ENCODE measurements at regions not wholly inside any gene's neighbourhood (a gene's known extent, or its start where the extent isn't known, plus 50 kb on each side); places are given as distances from the start of the nearest gene placed in this dataset.

DNA sequence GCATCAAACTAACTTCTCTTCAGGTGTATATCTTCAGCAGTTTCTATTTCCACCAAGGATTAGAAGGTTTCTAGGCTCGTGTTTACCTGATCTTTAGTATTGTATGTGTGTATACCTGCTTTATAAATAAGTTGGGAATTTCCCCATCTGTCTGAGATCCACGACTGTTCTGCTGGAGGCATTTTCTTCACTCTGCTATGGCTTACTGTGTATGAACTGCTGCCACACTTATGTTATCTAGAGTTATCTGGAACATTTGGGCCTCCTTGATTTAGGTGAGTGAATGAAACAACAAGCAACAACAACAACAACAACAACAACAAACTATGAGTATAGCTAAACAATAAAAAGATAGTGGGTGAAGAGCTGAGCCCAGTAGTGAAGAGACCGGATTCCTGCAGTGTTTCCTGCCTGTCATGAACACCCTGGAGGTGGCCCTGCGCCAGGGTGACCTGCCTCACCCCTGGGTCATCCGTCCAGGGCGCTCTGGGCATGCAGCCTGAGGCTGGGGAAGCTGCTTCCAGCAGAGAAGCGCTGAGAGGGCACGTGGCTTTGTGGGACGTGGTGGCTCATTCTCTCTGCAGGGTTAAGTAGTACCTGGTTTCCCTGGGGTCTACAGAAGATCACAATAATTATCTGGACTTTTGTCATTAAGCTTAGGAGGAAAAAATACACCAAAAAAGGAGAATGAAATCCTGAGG lies 56.1 kb upstream of the GATA6 start:
- Histone ChIP-seq H3K4me1 (ENCODE audit: low read depth, poor library complexity, severe bottlenecking) (no peaks in the 10 kb centered on the region), H3K79me2 (ENCODE audit: insufficient read depth, low read depth) (no peaks in the 10 kb centered on the region), H3K4me2 (no peak overlapping the region), H3K27me3 (ENCODE audit: insufficient read depth, low read depth) (no peaks in the 10 kb centered on the region), H3K27ac (no peak overlapping the region), H3K4me3 (IDR thresholded peaks at IDR 0.05; ENCODE audit: insufficient read depth, low read depth, low read length) (no peak overlapping the region), H3K36me3 (ENCODE audit: insufficient read depth) (no peaks in the 10 kb centered on the region), H3K9ac (no peak overlapping the region), H4K20me1 (ENCODE audit: insufficient read depth) (no peaks in the 10 kb centered on the region), H2AFZ (ENCODE audit: low read depth) (no peak overlapping the region)
- TF ChIP-seq, protein P1, sequence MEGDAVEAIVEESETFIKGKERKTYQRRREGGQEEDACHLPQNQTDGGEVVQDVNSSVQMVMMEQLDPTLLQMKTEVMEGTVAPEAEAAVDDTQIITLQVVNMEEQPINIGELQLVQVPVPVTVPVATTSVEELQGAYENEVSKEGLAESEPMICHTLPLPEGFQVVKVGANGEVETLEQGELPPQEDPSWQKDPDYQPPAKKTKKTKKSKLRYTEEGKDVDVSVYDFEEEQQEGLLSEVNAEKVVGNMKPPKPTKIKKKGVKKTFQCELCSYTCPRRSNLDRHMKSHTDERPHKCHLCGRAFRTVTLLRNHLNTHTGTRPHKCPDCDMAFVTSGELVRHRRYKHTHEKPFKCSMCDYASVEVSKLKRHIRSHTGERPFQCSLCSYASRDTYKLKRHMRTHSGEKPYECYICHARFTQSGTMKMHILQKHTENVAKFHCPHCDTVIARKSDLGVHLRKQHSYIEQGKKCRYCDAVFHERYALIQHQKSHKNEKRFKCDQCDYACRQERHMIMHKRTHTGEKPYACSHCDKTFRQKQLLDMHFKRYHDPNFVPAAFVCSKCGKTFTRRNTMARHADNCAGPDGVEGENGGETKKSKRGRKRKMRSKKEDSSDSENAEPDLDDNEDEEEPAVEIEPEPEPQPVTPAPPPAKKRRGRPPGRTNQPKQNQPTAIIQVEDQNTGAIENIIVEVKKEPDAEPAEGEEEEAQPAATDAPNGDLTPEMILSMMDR (conservative IDR thresholded peaks at IDR 0.05; ENCODE audit: low read depth, low read length) = no peak

DNA sequence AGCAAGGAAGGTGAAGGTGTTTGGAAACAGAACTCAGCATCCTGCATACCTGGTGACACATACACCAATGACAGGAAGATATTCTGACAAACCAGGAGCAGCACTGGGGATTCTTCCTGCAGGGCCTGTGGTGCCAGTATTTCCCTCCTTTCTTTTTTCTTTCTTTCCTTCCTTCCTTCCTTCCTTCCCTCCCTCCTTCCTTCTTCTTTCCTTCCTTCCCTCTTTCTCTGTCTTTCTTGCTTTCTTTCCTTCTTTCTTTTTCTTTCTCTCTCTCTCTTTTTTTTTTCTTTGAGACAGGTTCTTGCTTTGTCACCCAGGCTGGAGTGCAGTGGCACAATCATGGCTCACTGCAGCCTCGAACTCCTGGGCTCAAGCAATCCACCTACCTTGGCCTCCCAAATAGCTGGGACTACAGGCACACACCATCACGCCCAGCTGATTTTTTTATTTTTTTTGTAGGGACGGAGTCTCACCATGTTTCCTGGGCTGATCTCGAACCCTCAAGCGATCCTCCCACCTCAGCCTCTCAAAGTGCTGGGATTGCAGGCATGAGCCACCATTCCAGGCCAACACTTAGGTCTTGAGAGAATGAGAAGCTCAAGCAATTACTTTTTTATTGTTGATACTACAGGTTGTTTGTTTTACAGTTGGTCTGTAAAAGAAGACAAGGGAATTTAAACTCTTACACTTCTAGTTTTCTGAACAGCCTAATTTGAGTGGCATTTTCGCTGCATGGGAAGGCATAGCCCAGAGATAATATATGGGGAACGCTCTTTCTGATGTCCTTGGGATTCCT lies 54.7 kb upstream of the GATA6 start:
- Histone ChIP-seq H3K4me2 (no peak overlapping the region), H3K27ac (no peak overlapping the region), H3K4me1 (ENCODE audit: low read depth, poor library complexity, severe bottlenecking) (no peaks in the 10 kb centered on the region), H3K4me3 (IDR thresholded peaks at IDR 0.05; ENCODE audit: insufficient read depth, low read depth, low read length) (no peak overlapping the region), H3K27me3 (ENCODE audit: insufficient read depth, low read depth) (no peaks in the 10 kb centered on the region), H2AFZ (ENCODE audit: low read depth) (no peak overlapping the region), H3K36me3 (ENCODE audit: insufficient read depth) (no peaks in the 10 kb centered on the region), H4K20me1 (ENCODE audit: insufficient read depth) (no peaks in the 10 kb centered on the region), H3K79me2 (ENCODE audit: insufficient read depth, low read depth) (no peaks in the 10 kb centered on the region), H3K9ac (no peak overlapping the region)
- TF ChIP-seq, protein P1 (conservative IDR thresholded peaks at IDR 0.05; ENCODE audit: low read depth, low read length) = no peak

DNA sequence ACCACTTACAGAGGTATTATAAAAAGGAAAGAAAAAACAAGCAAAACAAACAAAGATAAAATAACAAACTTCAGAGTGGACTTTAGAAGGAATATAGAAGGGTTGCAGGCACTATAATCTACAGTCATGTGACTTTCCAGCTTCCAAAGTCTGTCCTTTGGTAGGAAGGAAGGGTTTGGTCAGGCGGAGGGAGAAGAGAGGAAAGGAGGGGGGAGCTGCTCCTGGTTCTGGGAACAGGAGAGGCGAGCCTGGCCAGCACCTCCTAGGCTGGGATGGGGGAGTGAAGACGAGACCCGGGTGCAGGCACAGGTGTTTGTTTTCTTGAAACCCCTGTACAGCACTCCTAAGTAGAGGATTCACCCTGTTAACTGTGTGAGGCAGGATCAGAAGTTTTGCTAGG lies 53.8 kb upstream of the GATA6 start:
- Histone ChIP-seq H3K4me1 (ENCODE audit: low read depth, poor library complexity, severe bottlenecking) (no peaks in the 10 kb centered on the region), H3K9ac (no peak overlapping the region), H2AFZ (ENCODE audit: low read depth) (no peak overlapping the region), H3K27ac (no peak overlapping the region), H3K79me2 (ENCODE audit: insufficient read depth, low read depth) (no peaks in the 10 kb centered on the region), H3K27me3 (ENCODE audit: insufficient read depth, low read depth) (no peaks in the 10 kb centered on the region), H4K20me1 (ENCODE audit: insufficient read depth) (no peaks in the 10 kb centered on the region), H3K36me3 (ENCODE audit: insufficient read depth) (no peaks in the 10 kb centered on the region), H3K4me2 (no peak overlapping the region), H3K4me3 (IDR thresholded peaks at IDR 0.05; ENCODE audit: insufficient read depth, low read depth, low read length) (no peak overlapping the region)
- TF ChIP-seq, protein P1 (conservative IDR thresholded peaks at IDR 0.05; ENCODE audit: low read depth, low read length) = no peak
